Neural crest cell (in vitro differentiated cells): ENCODE measurements at regions not wholly inside any gene's neighbourhood (a gene's known extent, or its start where the extent isn't known, plus 50 kb on each side); places are given as distances from the start of the nearest gene placed in this dataset.
A peak's percentile ranks its signal among the peaks of the same experiment; 100 is the strongest.

Experiments used
- DNase-seq: peaks from one replicate; pipeline ENCODE4 v3.0.0; 2021; ENCODE audit warnings: low read depth, mixed read lengths, low spot score
- H3K27ac Mint-ChIP-seq: one replicate; pipeline ENCODE4 v1.8.0; 2021; ENCODE audit warnings: mild to moderate bottlenecking, mixed read lengths; ENCODE audit not compliant: unreplicated experiment
- H3K27me3 Mint-ChIP-seq: 2 replicates; pipeline ENCODE4 v1.8.0; 2021; ENCODE audit warnings: low read depth, mild to moderate bottlenecking, mixed read lengths
- H3K36me3 Mint-ChIP-seq: 2 replicates; pipeline ENCODE4 v1.8.0; 2021; ENCODE audit warnings: low read depth, mild to moderate bottlenecking, mixed read lengths
- H3K4me1 Mint-ChIP-seq: 2 replicates; pipeline ENCODE4 v1.8.0; 2021; ENCODE audit warnings: mixed read lengths
- H3K4me3 Mint-ChIP-seq: one replicate; pipeline ENCODE4 v1.8.0; 2021; ENCODE audit warnings: mild to moderate bottlenecking, mixed read lengths
- H3K9me3 Mint-ChIP-seq: 2 replicates; pipeline ENCODE4 v1.8.0; 2021; ENCODE audit warnings: mixed read lengths
- CTCF ChIP-seq: fragments of 200-600 bp; sonication (generic); conservative IDR thresholded peaks from 2 replicates; pipeline ENCODE4 v1.5.0; 2021; ENCODE audit warnings: antibody characterized with exemption, mild to moderate bottlenecking

DNA sequence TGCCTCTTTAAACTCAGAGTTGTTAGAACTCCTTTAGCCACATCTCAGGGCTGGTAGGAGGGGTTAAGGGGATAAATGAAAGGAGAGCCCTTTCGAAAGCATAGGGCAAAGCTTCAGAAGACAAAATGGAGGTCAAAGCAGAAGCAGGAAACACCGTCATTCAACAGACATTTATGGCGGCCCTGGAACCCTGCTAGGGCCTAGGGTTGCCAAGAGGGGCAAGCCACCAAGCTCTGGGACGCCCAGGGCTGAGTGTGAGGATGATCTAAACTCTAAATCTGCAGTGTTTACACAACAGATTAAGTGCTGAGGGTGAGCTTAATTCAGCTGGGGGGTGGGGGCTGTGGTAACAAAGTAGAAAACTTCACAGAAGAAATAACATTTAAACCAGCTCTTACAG is 79.0 kb upstream of the NFE2L3 start:
- Mint-ChIP-seq H3K27me3 (no peaks in the 10 kb centered on the region), H3K36me3 (no peaks in the 10 kb centered on the region), H3K4me1 (no peaks in the 10 kb centered on the region), H3K9me3 (no peaks in the 10 kb centered on the region), H3K27ac (no peak overlapping the region), H3K4me3 (no peak overlapping the region)
- TF ChIP-seq CTCF, result no peak
- no peak for DNase-seq

GRCh38 chr7:26074919-26075318 is 77.1 kb upstream of the NFE2L3 start:
- H3K27me3 Mint-ChIP-seq, result peaks cover 4% of the 10 kb centered on the region
- H3K4me1 Mint-ChIP-seq, result peaks cover 12% of the 10 kb centered on the region
- DNase-seq, result no peak
- H3K4me3 Mint-ChIP-seq, result no peak overlapping the region
- no peaks in the 10 kb centered on the region for H3K9me3 Mint-ChIP-seq
- no peaks in the 10 kb centered on the region for H3K36me3 Mint-ChIP-seq
- no peak overlapping the region for H3K27ac Mint-ChIP-seq
- no peak for TF ChIP-seq CTCF

DNA sequence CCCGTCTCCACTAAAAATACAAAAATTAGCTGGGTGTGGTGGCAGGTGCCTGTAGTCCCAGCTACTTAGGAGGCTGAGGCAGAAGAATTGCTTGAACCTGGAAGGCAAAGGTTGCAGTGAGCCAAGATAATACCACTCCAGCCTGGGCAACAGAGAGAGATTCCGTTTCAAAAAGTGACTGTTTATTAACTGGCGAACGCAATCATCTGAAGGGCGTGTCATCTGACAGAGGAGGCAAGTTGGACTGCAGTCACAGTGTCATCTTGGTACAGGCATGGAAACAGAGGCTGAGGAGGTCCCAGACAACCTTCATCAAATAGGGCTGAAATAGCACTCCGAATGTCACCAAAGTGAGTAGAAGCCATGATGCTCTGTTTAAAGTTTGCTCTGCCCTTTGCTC is 75.3 kb upstream of the NFE2L3 start:
- H3K27me3 Mint-ChIP-seq, result peaks cover 4% of the 10 kb centered on the region
- H3K4me3 Mint-ChIP-seq, result no peak overlapping the region
- DNase-seq, result no peak
- no peaks in the 10 kb centered on the region for H3K36me3 Mint-ChIP-seq
- H3K27ac Mint-ChIP-seq, result no peak overlapping the region
- TF ChIP-seq CTCF, result no peak
- H3K9me3 Mint-ChIP-seq, result no peaks in the 10 kb centered on the region
- peaks cover 13% of the 10 kb centered on the region for H3K4me1 Mint-ChIP-seq

DNA sequence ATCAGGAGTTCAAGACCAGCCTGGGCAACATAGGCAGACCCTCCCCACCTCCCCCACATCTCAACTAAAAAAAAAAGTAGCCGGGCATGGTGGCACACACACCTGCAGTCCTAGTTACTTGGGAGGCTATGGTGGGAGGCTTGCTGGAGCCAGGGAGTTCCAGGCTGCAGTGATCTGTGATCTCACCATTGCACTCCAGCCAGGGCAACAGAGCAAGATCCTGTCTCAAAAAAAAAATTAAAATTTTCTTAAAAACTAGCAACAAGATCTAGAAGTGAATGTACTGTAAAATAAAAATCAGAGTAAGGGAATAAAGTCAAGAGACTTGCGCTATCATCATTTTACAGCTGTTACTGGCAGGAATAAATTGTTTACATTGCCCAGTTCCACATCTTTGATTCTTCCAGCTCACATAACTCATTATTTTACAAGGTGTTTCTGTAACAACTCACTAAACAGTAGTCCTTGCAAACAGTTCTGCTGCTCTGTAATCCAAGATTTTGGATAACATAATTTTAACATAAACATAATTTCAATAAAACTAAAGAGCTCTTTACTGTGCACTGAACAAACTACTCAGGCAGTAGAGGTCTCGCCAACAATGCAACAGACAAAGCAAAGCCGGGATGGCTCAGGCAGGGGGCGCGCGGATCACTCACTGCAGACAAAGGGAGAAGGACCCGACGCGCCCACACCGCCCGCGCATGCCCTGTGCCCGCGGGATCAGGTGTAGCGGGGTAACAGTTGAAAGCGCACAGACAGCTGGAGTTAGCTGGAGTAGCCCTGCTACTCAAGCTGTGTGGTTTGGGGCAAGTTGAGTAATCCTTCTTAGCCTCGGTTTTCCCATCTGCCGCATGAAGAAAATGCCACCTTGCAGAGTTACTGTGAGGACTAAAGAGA is 73.3 kb upstream of the NFE2L3 start:
- DNase-seq, result peak; percentile 79
- H3K36me3 Mint-ChIP-seq, result no peaks in the 10 kb centered on the region
- peak; percentile 57 for TF ChIP-seq CTCF
- H3K4me1 Mint-ChIP-seq, result peaks cover 23% of the 10 kb centered on the region
- peak overlapping the region; percentile 65 for H3K4me3 Mint-ChIP-seq
- peaks cover 4% of the 10 kb centered on the region for H3K27me3 Mint-ChIP-seq
- H3K27ac Mint-ChIP-seq, result peak overlapping the region; percentile 17
- H3K9me3 Mint-ChIP-seq, result no peaks in the 10 kb centered on the region

- Mint-ChIP-seq H3K27ac (no peak overlapping the region), H3K36me3 (no peaks in the 10 kb centered on the region), H3K4me1 (peaks cover 23% of the 10 kb centered on the region), H3K9me3 (no peaks in the 10 kb centered on the region), H3K4me3 (no peak overlapping the region), H3K27me3 (peaks cover 4% of the 10 kb centered on the region)
- TF ChIP-seq CTCF, result no peak
- DNase-seq, result no peak
These were observed 70.4 kb upstream of the NFE2L3 start for GRCh38 chr7:26081638-26082037.
